IMR-90 (cell line): ENCODE measurements at regions not wholly inside any gene's neighbourhood (a gene's known extent, or its start where the extent isn't known, plus 50 kb on each side); places are given as distances from the start of the nearest gene placed in this dataset.

Source experiments
- ATAC-seq: fragments of 200-7000 bp; cut with Tn5 transposase; 2 replicates; pipeline ENCODE4 v1.9.1; 2020; ENCODE audit warnings: low read depth, mild to moderate bottlenecking, moderate library complexity
- BruUV-seq: library from RNA; stranded (reverse); fragments of 400-500 nt; replicated peaks from 2 replicates; lab custom pipeline; 2021; lab: Mats Ljungman, UMichigan
- CTCF ChIA-PET: fragments of 300-600 bp; formaldehyde crosslinking; extraction: SDS; loops from one replicate; lab custom pipeline; 2021; ENCODE audit warnings: antibody characterized with exemption; lab: Yijun Ruan, JAX
- POLR2A ChIA-PET: fragments of 300-600 bp; sonication (Branson Sonifier 250); formaldehyde crosslinking; loops from one replicate; lab custom pipeline; 2022; ENCODE audit warnings: antibody characterized with exemption; ENCODE audit not compliant: unreplicated experiment; lab: Charles Lee
- DNase-seq: peaks from one replicate; pipeline ENCODE4 v3.0.0; 2013
- H2AFZ ChIP-seq: replicated peaks from 2 replicates; pipeline ENCODE3; 2013; ENCODE audit warnings: low read length, mild to moderate bottlenecking; ENCODE audit not compliant: poor library complexity
- H2AK5ac ChIP-seq: 2 replicates; pipeline ENCODE4 v1.6.1; 2013; ENCODE audit warnings: low read depth, low read length, inconsistent platforms
- H2AK9ac ChIP-seq: replicated peaks from 2 replicates; pipeline ENCODE3; 2013; ENCODE audit warnings: mild to moderate bottlenecking, low read depth, low read length, moderate library complexity; ENCODE audit not compliant: poor library complexity
- H2BK120ac ChIP-seq: 2 replicates; pipeline ENCODE4 v1.6.1; 2013; ENCODE audit warnings: low read depth, low read length, inconsistent platforms
- H2BK15ac ChIP-seq: 3 replicates; pipeline ENCODE4 v1.6.1; 2013; ENCODE audit warnings: low read depth, low read length, inconsistent platforms
- H2BK20ac ChIP-seq: 2 replicates; pipeline ENCODE4 v1.6.1; 2013; ENCODE audit warnings: low read depth, mild to moderate bottlenecking, inconsistent platforms, low read length, moderate library complexity
- H2BK5ac ChIP-seq: 2 replicates; pipeline ENCODE4 v1.6.1; 2013; ENCODE audit warnings: mild to moderate bottlenecking, low read depth, low read length, inconsistent platforms; ENCODE audit not compliant: poor library complexity, severe bottlenecking
- H3K14ac ChIP-seq: replicated peaks from 2 replicates; pipeline ENCODE4 v1.6.1; 2013; ENCODE audit warnings: low read depth, low read length, inconsistent platforms
- H3K18ac ChIP-seq: 2 replicates; pipeline ENCODE4 v1.6.1; 2013; ENCODE audit warnings: low read depth, low read length, control low read depth
- H3K23ac ChIP-seq: 2 replicates; pipeline ENCODE4 v1.6.1; 2013; ENCODE audit warnings: low read depth, low read length, inconsistent platforms
- H3K27ac ChIP-seq: 2 replicates; pipeline ENCODE4 v1.5.1; 2013; ENCODE audit warnings: mild to moderate bottlenecking, control low read depth, low read length; ENCODE audit not compliant: insufficient read depth
- H3K27me3 ChIP-seq: 2 replicates; pipeline ENCODE4 v1.6.1; 2013; ENCODE audit warnings: low read length; ENCODE audit not compliant: control insufficient read depth, insufficient read depth
- H3K36me3 ChIP-seq: 2 replicates; pipeline ENCODE4 v1.6.1; 2013; ENCODE audit warnings: low read length, mixed read lengths; ENCODE audit not compliant: control insufficient read depth, insufficient read depth
- H3K4ac ChIP-seq: 2 replicates; pipeline ENCODE4 v1.6.1; 2013; ENCODE audit warnings: low read depth, low read length, inconsistent platforms
- H3K4me1 ChIP-seq: 2 replicates; pipeline ENCODE4 v1.6.1; 2013; ENCODE audit warnings: low read length, mixed read lengths; ENCODE audit not compliant: control insufficient read depth, insufficient read depth
- H3K4me2 ChIP-seq: 2 replicates; pipeline ENCODE4 v1.6.1; 2013; ENCODE audit warnings: low read depth, mild to moderate bottlenecking, control low read depth, low read length, moderate library complexity
- H3K4me3 ChIP-seq: 2 replicates; pipeline ENCODE4 v1.5.1; 2013; ENCODE audit warnings: low read depth, mild to moderate bottlenecking, control low read depth, low read length, moderate library complexity; ENCODE audit not compliant: insufficient read depth
- H3K56ac ChIP-seq: 2 replicates; pipeline ENCODE4 v1.6.1; 2013; ENCODE audit warnings: low read length, inconsistent platforms; ENCODE audit not compliant: insufficient read depth; ENCODE audit errors: extremely low read depth
- H3K79me1 ChIP-seq, 2 experiments: 2 replicates each; pipeline ENCODE4 v1.6.1; 2013; ENCODE audit warnings: low read length in 2 of 2, inconsistent platforms in 1 of 2, low read depth in 1 of 2
- H3K9ac ChIP-seq: 2 replicates; pipeline ENCODE4 v1.6.1; 2013; ENCODE audit warnings: low read depth, low read length, control low read depth
- H3K9me1 ChIP-seq: 2 replicates; pipeline ENCODE4 v1.6.1; 2013; ENCODE audit warnings: low read length, inconsistent platforms; ENCODE audit not compliant: insufficient read depth
- H3K9me3 ChIP-seq: 2 replicates; pipeline ENCODE4 v1.6.1; 2013; ENCODE audit warnings: low read length; ENCODE audit not compliant: control insufficient read depth, insufficient read depth
- H4K20me1 ChIP-seq: 2 replicates; pipeline ENCODE4 v1.6.1; 2013; ENCODE audit warnings: low read length, inconsistent platforms; ENCODE audit not compliant: insufficient read depth
- H4K5ac ChIP-seq: 2 replicates; pipeline ENCODE4 v1.6.1; 2013; ENCODE audit warnings: mild to moderate bottlenecking, low read depth, low read length, control low read depth
- H4K8ac ChIP-seq, 2 experiments: 2 replicates each; pipeline ENCODE4 v1.6.1; 2013; ENCODE audit warnings: low read depth in 2 of 2, low read length in 2 of 2, control low read depth in 1 of 2, inconsistent platforms in 1 of 2
- H4K91ac ChIP-seq: 2 replicates; pipeline ENCODE4 v1.6.1; 2013; ENCODE audit warnings: low read depth, low read length, inconsistent platforms; ENCODE audit not compliant: insufficient read depth
- CEBPB ChIP-seq: IDR thresholded peaks from 2 replicates; pipeline ENCODE4 v1.6.1; 2012; ENCODE audit warnings: low read depth, low read length, improper control_type of control experiment
- MAFK ChIP-seq: IDR thresholded peaks from 2 replicates; pipeline ENCODE4 v1.6.1; 2012; ENCODE audit warnings: low read depth, low read length, improper control_type of control experiment
- MAZ ChIP-seq: IDR thresholded peaks from 2 replicates; pipeline ENCODE4 v1.6.1; 2012; ENCODE audit warnings: low read depth, mild to moderate bottlenecking, low read length, improper control_type of control experiment, moderate library complexity, borderline replicate concordance
- MXI1 ChIP-seq: IDR thresholded peaks from 2 replicates; pipeline ENCODE4 v1.6.1; 2012; ENCODE audit warnings: low read depth, mild to moderate bottlenecking, low read length, moderate library complexity, borderline replicate concordance
- RAD21 ChIP-seq: IDR thresholded peaks from 2 replicates; pipeline ENCODE4 v1.6.1; 2012; ENCODE audit warnings: low read length, improper control_type of control experiment
- RCOR1 ChIP-seq: IDR thresholded peaks from 2 replicates; pipeline ENCODE4 v1.6.1; 2012; ENCODE audit warnings: mild to moderate bottlenecking, low read length, improper control_type of control experiment; ENCODE audit not compliant: insufficient replicate concordance
- RFX5 ChIP-seq: IDR thresholded peaks from 2 replicates; pipeline ENCODE4 v1.8.0; 2012; ENCODE audit warnings: low read depth, mild to moderate bottlenecking, low read length, moderate library complexity
- WGBS, 2 experiments: methylation state at CpG; one replicate each; pipeline versions ENCODE4 v1.1.5 to v1.1.7; 2013; ENCODE audit warnings: missing lambda C conversion rate in 2 of 2; ENCODE audit not compliant: insufficient read length in 1 of 2; ENCODE audit errors: extremely low coverage in 2 of 2; 5-methylcytosine and 5-hydroxymethylcytosine counted together
- dilution Hi-C: fragments of 300-500 bp; cut with HindIII; formaldehyde crosslinking; loops from one replicate; pipeline ENCODE4 v1.14.3; 2018; ENCODE audit warnings: low sequenced_read_pairs; ENCODE audit not compliant: unreplicated experiment
- in situ Hi-C: fragments of 300-500 bp; cut with MboI; formaldehyde crosslinking; loops from 3 replicates; pipeline ENCODE4 v1.14.3; 2019; ENCODE audit warnings: low sequenced_read_pairs, inconsistent platforms, mixed read lengths
- intact Hi-C: fragments of 100-400 bp; cut with micrococcal nuclease; formaldehyde crosslinking; loops from 2 replicates; pipeline ENCODE4 v1.10.0; 2022
- TF ChIP-seq, protein P1 (sequence below): fragments of 150-350 bp; IDR thresholded peaks from 2 replicates; pipeline ENCODE4 v1.6.1; 2016; ENCODE audit warnings: low read depth, mild to moderate bottlenecking, low read length, moderate library complexity, borderline replicate concordance
- TF ChIP-seq, protein P2 (sequence below): conservative IDR thresholded peaks from 2 replicates; pipeline ENCODE4 v1.5.1; 2012; ENCODE audit warnings: mild to moderate bottlenecking, low read depth, low read length, improper control_type of control experiment

DNA sequence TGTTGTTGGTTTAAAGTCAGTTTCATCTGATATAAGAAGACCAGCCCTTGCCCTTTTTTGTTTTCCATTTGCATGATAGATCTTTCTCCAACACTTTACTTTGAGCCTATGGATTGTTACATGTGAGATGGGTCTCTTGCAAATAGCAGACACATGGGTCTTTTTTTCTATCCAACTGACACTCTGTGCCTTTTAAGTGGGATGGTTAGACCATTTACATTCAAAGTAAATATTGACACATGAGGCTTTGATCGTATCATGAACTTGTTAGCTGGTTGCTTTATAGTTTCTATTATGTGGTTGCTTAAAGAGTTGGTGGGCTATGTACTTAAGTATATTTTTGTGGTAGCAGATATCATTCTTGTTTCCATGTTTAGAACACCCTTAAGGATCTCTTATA is 213.4 kb upstream of the G2E3 start:
- Histone ChIP-seq H3K9me3 (no peaks in the 10 kb centered on the region), H2AK5ac (no peak overlapping the region), H4K20me1 (no peaks in the 10 kb centered on the region), H2AK9ac (no peak overlapping the region), H3K56ac (no peak overlapping the region), H2BK5ac (no peak overlapping the region), H3K27ac (no peak overlapping the region), H3K9ac (no peak overlapping the region), H4K5ac (no peak overlapping the region), H4K8ac (no peak overlapping the region), H3K18ac (no peak overlapping the region), H3K4me1 (no peaks in the 10 kb centered on the region), H3K27me3 (no peaks in the 10 kb centered on the region), H3K23ac (no peak overlapping the region), H3K4me2 (no peak overlapping the region), H2BK120ac (no peak overlapping the region), H3K4ac (no peak overlapping the region), H3K9me1 (no peaks in the 10 kb centered on the region), H3K36me3 (no peaks in the 10 kb centered on the region), H2BK20ac (no peak overlapping the region), H3K14ac (no peak overlapping the region), H2BK15ac (no peak overlapping the region), H3K79me1 (no peaks in the 10 kb centered on the region), H2AFZ (no peak overlapping the region), H4K91ac (no peak overlapping the region), H3K4me3 (no peak overlapping the region)
- ATAC-seq (no peak), DNase-seq (no peak)
- TF ChIP-seq, protein P1, sequence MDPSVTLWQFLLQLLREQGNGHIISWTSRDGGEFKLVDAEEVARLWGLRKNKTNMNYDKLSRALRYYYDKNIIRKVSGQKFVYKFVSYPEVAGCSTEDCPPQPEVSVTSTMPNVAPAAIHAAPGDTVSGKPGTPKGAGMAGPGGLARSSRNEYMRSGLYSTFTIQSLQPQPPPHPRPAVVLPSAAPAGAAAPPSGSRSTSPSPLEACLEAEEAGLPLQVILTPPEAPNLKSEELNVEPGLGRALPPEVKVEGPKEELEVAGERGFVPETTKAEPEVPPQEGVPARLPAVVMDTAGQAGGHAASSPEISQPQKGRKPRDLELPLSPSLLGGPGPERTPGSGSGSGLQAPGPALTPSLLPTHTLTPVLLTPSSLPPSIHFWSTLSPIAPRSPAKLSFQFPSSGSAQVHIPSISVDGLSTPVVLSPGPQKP: no peak
- TF ChIP-seq RCOR1: no peak
- TF ChIP-seq CEBPB: no peak
- no peak for TF ChIP-seq RAD21
- TF ChIP-seq, protein P2, sequence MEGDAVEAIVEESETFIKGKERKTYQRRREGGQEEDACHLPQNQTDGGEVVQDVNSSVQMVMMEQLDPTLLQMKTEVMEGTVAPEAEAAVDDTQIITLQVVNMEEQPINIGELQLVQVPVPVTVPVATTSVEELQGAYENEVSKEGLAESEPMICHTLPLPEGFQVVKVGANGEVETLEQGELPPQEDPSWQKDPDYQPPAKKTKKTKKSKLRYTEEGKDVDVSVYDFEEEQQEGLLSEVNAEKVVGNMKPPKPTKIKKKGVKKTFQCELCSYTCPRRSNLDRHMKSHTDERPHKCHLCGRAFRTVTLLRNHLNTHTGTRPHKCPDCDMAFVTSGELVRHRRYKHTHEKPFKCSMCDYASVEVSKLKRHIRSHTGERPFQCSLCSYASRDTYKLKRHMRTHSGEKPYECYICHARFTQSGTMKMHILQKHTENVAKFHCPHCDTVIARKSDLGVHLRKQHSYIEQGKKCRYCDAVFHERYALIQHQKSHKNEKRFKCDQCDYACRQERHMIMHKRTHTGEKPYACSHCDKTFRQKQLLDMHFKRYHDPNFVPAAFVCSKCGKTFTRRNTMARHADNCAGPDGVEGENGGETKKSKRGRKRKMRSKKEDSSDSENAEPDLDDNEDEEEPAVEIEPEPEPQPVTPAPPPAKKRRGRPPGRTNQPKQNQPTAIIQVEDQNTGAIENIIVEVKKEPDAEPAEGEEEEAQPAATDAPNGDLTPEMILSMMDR: no peak
- no peak for TF ChIP-seq RFX5
- no peak for TF ChIP-seq MAFK
- no peak for TF ChIP-seq MXI1
- no peak for TF ChIP-seq MAZ
- BruUV-seq: no TSS peak
- dilution Hi-C loops: no loop called here
- in situ Hi-C loops: no loop called here
- ChIA-PET POLR2A (no interaction called here), CTCF (no interaction called here)
- WGBS, 2 experiments: no CpG with 5 or more reads among the region's 1 CpG
- intact Hi-C loops: no loop called here
